Esophagus (tissue), 2 donors: ENCODE measurements at regions not wholly inside any gene's neighbourhood (a gene's known extent, or its start where the extent isn't known, plus 50 kb on each side); places are given as distances from the start of the nearest gene placed in this dataset.
"Not testable (repeated sequence)": the region's sequence is repeated elsewhere in the genome, so short reads cannot be mapped to it uniquely, and the experiment has no call there.

Experiments
- H3K27ac ChIP-seq, 2 donors: one replicate each; pipeline ENCODE4 v1.5.1; 2013; ENCODE audit warnings: low read depth in 2 of 2, mild to moderate bottlenecking in 2 of 2, inconsistent platforms in 1 of 2, low read length in 1 of 2, moderate library complexity in 1 of 2
- H3K27me3 ChIP-seq, 2 donors: one replicate each; pipeline ENCODE4 v1.6.1; 2013; ENCODE audit warnings: low read length in 2 of 2, control low read depth in 1 of 2, mild to moderate bottlenecking in 1 of 2; ENCODE audit not compliant: insufficient read depth in 2 of 2, control insufficient read depth in 1 of 2
- H3K36me3 ChIP-seq, 2 donors: one replicate each; pipeline ENCODE4 v1.6.1; 2013; ENCODE audit warnings: low read length in 1 of 2; ENCODE audit not compliant: control insufficient read depth in 2 of 2, insufficient read depth in 2 of 2
- H3K4me1 ChIP-seq, 2 donors: one replicate each; pipeline ENCODE4 v1.6.1; 2013; ENCODE audit warnings: low read length in 1 of 2; ENCODE audit not compliant: control insufficient read depth in 2 of 2, insufficient read depth in 2 of 2
- H3K4me3 ChIP-seq, 2 donors: one replicate each; pipeline ENCODE4 v1.5.1; 2013; ENCODE audit warnings: low read length in 2 of 2, mild to moderate bottlenecking in 2 of 2, low read depth in 1 of 2, moderate library complexity in 1 of 2
- H3K9me3 ChIP-seq, 2 donors: one replicate each; pipeline ENCODE4 v1.6.1; 2013; ENCODE audit warnings: mild to moderate bottlenecking in 2 of 2, low read depth in 1 of 2, low read length in 1 of 2, moderate library complexity in 1 of 2; ENCODE audit not compliant: control insufficient read depth in 2 of 2, insufficient read depth in 1 of 2
- WGBS, 2 donors: extraction: QIAGEN DNeasy Blood & Tissue Kit; methylation state at CpG; one replicate each; pipeline ENCODE4 v1.1.7; 2013; 5-methylcytosine and 5-hydroxymethylcytosine counted together
- donor health status: healthy with polysubstance abuse.
- donor health status: Bipolar disorder and iron deficiency.

DNA sequence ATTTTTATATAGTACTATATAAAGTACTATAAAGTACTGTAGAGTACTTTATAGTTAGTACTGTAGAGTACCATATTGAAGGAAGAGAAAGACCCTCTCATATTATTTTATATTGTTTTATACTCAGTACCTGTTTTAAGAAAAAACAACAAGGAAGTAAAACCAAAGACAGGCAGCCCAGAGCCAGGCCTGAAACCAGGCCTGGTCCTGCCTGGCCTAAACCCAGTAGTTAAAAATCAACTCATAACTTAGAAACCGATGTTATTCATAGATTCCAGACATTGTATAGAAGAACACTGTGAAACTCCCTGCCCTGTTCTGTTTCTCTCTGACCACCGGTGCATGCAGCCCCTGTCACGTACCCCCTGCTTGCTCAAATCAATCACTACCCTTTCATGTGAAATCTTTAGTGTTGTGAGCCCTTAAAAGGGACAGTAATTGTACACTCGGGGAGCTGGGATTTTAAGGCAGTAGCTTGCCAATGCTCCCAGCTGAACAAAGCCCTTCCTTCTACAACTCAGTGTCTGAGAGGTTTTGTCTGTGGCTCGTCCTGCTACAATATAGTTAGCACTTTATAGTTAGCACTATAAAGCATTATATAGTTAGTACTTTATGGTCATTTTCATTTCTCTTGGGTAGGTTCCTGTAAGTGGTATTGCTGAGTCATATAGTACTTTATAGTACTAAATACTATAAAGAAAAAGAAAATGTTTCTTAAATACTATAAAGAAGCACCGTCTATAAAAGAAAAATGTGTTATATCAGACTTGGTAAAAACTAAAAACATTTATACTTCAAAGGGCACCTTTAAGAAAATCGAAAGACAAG lies 940.6 kb upstream of the ACO1 start:
- H3K9me3 ChIP-seq, H3K36me3 ChIP-seq, H3K27me3 ChIP-seq, H3K4me1 ChIP-seq, H3K27ac ChIP-seq, H3K4me3 ChIP-seq: not testable (repeated sequence)
- 60 to 63% methylated on average over 7 of the region's 7 CpGs for WGBS, 2 donors

DNA sequence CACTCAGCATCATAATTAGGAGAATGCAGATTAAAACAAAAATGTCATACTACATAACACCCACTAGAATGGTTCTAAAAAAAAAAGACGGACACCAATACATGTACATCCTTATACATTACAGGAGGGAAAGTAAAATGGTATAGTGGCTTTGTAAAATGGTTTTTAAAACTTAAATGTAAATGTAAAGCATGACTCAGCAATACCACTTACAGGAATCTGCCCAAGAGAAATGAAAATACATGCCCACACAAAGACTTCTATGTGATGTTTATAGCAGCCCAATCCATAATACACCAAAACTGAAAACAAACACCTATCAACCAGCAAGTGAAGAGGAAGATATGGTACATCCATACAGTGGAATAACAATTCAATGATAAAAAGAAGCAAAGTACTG lies 939.1 kb upstream of the ACO1 start:
- Histone ChIP-seq H3K36me3 (no peaks in the 10 kb centered on the region), H3K27me3 (no peaks in the 10 kb centered on the region), H3K27ac (no peak overlapping the region), H3K4me3 (no peak overlapping the region), H3K9me3 (no peaks in the 10 kb centered on the region), H3K4me1 (no peaks in the 10 kb centered on the region)
- 93 to 97% methylated on average over 1 of the region's 1 CpG for WGBS, 2 donors

- 93 to 95% methylated on average over 4 of the region's 4 CpGs for WGBS, 2 donors
- Histone ChIP-seq H3K9me3 (no peaks in the 10 kb centered on the region), H3K36me3 (no peaks in the 10 kb centered on the region), H3K4me3 (no peak overlapping the region), H3K27me3 (no peaks in the 10 kb centered on the region), H3K4me1 (no peaks in the 10 kb centered on the region), H3K27ac (no peak overlapping the region)
Measured at GRCh38 chr9:31445960-31446359, 938.5 kb upstream of the ACO1 start.

DNA sequence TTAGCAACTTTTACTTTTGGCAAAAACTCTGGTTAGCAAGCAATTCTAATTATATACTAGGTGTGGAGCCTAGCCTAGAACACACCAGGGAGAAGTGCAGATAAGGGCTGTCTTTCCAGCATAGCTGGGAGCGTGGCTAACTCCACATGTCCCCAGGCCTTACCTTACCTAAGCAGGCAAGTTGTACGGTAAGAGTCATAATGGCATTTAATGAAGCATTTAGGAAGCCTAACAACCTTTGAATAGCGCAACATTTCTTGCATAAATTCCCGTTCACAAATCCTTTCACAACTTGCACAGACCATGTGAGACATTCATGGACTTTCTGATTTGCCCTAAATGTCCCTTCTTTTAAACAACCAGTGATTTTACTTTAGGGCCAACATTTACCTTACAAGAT lies 917.4 kb upstream of the ACO1 start:
- H3K27ac ChIP-seq, result no peak overlapping the region
- H3K4me1 ChIP-seq, result no peaks in the 10 kb centered on the region
- no peaks in the 10 kb centered on the region for H3K36me3 ChIP-seq
- no peaks in the 10 kb centered on the region for H3K9me3 ChIP-seq
- no peaks in the 10 kb centered on the region for H3K27me3 ChIP-seq
- no peak overlapping the region for H3K4me3 ChIP-seq
- WGBS, 2 donors, result 78 to 83% methylated on average over 4 of the region's 4 CpGs

GRCh38 chr9:31470051-31470450 lies 914.4 kb upstream of the ACO1 start:
- Histone ChIP-seq H3K4me3 (no peak overlapping the region), H3K27me3 (no peaks in the 10 kb centered on the region), H3K27ac (no peak overlapping the region), H3K36me3 (no peaks in the 10 kb centered on the region), H3K9me3 (no peaks in the 10 kb centered on the region), H3K4me1 (no peaks in the 10 kb centered on the region)
- 80 to 82% methylated on average over 5 of the region's 5 CpGs for WGBS, 2 donors

DNA sequence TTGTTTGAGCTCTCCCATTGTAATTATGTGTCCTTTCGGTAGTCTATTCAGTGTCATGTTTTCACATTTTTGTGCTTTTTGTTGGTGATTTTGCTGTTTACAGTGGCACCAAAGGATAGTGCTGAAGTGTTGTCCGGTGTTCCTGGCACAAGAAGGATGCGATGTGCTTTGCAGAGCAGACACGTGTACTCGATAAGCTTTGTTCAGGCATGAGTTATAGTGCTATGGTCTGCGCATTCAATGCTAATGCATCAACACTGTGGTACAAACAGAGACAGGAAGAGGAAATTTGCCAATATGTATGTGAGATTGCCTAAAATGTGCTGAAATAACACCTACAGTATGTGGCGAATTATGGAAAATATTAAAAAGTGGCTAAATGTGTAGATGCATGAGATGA lies 913.4 kb upstream of the ACO1 start:
- no peak overlapping the region for H3K27ac ChIP-seq
- H3K9me3 ChIP-seq, result no peaks in the 10 kb centered on the region
- no peaks in the 10 kb centered on the region for H3K27me3 ChIP-seq
- no peaks in the 10 kb centered on the region for H3K36me3 ChIP-seq
- WGBS, 2 donors, result 68 to 71% methylated on average over 7 of the region's 7 CpGs
- no peak overlapping the region for H3K4me3 ChIP-seq
- no peaks in the 10 kb centered on the region for H3K4me1 ChIP-seq

DNA sequence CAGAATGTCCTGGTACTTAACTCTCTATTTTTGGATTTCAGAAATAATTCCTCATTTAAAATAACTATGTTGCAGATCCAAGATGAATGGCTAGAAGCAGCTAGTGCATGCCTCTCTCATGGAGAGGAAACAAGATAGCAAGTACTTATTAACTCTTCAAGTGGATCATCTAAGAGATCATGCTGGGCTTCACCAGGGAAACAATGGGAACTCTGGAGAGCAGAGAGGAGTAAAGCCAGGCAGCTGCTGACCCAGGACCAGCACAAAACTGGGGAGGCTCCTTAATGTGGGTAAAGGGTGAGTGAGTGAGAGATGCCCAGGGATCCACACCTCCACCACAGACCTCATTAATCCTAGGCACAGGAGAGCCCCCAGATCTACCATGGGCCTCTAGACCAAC lies 897.8 kb upstream of the ACO1 start:
- H3K9me3 ChIP-seq, result no peaks in the 10 kb centered on the region
- H3K27ac ChIP-seq, result no peak overlapping the region
- no peaks in the 10 kb centered on the region for H3K27me3 ChIP-seq
- H3K4me1 ChIP-seq, result no peaks in the 10 kb centered on the region
- no peaks in the 10 kb centered on the region for H3K36me3 ChIP-seq
- H3K4me3 ChIP-seq, result no peak overlapping the region

GRCh38 chr9:31490551-31491106 lies 893.8 kb upstream of the ACO1 start:
- Histone ChIP-seq H3K4me3 (no peak overlapping the region), H3K27ac (no peak overlapping the region), H3K27me3 (no peaks in the 10 kb centered on the region), H3K9me3 (no peaks in the 10 kb centered on the region), H3K36me3 (no peaks in the 10 kb centered on the region), H3K4me1 (no peaks in the 10 kb centered on the region)
- 47 to 62% methylated on average over 4 of the region's 4 CpGs for WGBS, 2 donors

GRCh38 chr9:31492229-31492628 lies 892.2 kb upstream of the ACO1 start:
- Histone ChIP-seq H3K27ac (no peak overlapping the region), H3K9me3 (no peaks in the 10 kb centered on the region), H3K36me3 (no peaks in the 10 kb centered on the region), H3K4me1 (no peaks in the 10 kb centered on the region), H3K4me3 (no peak overlapping the region), H3K27me3 (no peaks in the 10 kb centered on the region)
- 31 to 45% methylated on average over 1 of the region's 1 CpG for WGBS, 2 donors

DNA sequence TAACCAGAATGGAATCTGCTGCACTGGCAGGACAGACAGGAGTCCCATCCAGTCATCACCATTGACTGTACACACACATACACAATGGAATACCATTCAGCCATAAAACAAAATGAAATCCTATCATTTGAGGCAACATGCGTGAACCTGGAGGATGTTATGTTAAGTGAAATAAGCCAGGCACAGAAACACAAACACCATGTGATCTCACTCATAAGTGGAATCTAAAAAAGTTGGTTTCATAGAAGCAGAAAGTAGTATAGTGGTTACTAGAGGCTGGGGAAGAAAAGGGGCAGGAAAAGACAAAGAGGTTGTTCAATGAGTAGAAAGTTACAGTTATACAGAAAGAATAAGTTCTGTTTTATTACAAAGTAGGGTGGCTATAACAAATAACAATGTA lies 884.0 kb upstream of the ACO1 start:
- WGBS, 2 donors, result 77 to 88% methylated on average over 1 of the region's 1 CpG
- no peaks in the 10 kb centered on the region for H3K9me3 ChIP-seq
- no peak overlapping the region for H3K4me3 ChIP-seq
- H3K4me1 ChIP-seq, result no peaks in the 10 kb centered on the region
- no peak overlapping the region for H3K27ac ChIP-seq
- no peaks in the 10 kb centered on the region for H3K36me3 ChIP-seq
- H3K27me3 ChIP-seq, result no peaks in the 10 kb centered on the region
